Adrenal gland (tissue), 9 donors: ENCODE measurements at regions not wholly inside any gene's neighbourhood (a gene's known extent, or its start where the extent isn't known, plus 50 kb on each side); places are given as distances from the start of the nearest gene placed in this dataset.

Experiments
- DNase-seq, 7 donors: peaks; one replicate each; pipeline ENCODE4 v3.0.0-alpha.2; 2019 to 2020
- H3K27ac ChIP-seq, 5 donors: fragments of 200-600 bp; sonication (generic) in 4 of 5; 1 replicate in 3 of 5; 2 replicates in 2 of 5; pipeline versions ENCODE4 v1.5.1 to v1.8.0; 2016 to 2020; ENCODE audit warnings: mild to moderate bottlenecking in 1 of 5
- H3K27me3 ChIP-seq: fragments of 200-600 bp; 2 replicates; pipeline ENCODE4 v1.8.0; 2021
- H3K36me3 ChIP-seq, 2 donors: fragments of 200-600 bp; replicated peaks in 1 of 2; 1 replicate in 1 of 2; 2 replicates in 1 of 2; pipeline versions ENCODE4 v1.5.1 to v1.8.0; 2018 to 2022
- H3K4me1 ChIP-seq, 2 donors: fragments of 200-600 bp; replicated peaks in 1 of 2; 1 replicate in 1 of 2; 2 replicates in 1 of 2; pipeline versions ENCODE4 v1.5.1 to v1.8.0; 2018 to 2021
- H3K4me3 ChIP-seq, 4 donors: fragments of 200-600 bp; sonication (generic) in 3 of 4; one replicate each; pipeline ENCODE4 v1.5.1; 2016 to 2018
- H3K9me3 ChIP-seq, 3 donors: fragments of 200-600 bp; sonication (generic) in 1 of 3; replicated peaks in 1 of 3; 1 replicate in 2 of 3; 2 replicates in 1 of 3; pipeline versions ENCODE4 v1.5.1 to v1.8.0; 2016 to 2021
- POLR2A ChIP-seq, 2 donors: fragments of 450-650 bp; IDR thresholded peaks; one replicate each; pipeline ENCODE4 v1.6.1; 2017; ENCODE audit warnings: antibody characterized with exemption in 2 of 2, mild to moderate bottlenecking in 2 of 2, moderate library complexity in 1 of 2
- WGBS, 4 donors: extraction: QIAGEN DNeasy Blood & Tissue Kit in 2 of 4; methylation state at CpG; one replicate each; pipeline versions ENCODE4 v1.1.5 to v1.1.7; 2013 to 2017; 5-methylcytosine and 5-hydroxymethylcytosine counted together
- intact Hi-C, 2 donors: fragments of 100-400 bp; cut with DNase I; formaldehyde crosslinking; loops; one replicate each; pipeline versions ENCODE4 v1.14.1 to v1.15.0; 2022 to 2023
- TF ChIP-seq, protein P1 (sequence below), 6 experiments: fragments of 450-650 bp in 4 of 6; fragments of 200-600 bp in 2 of 6; sonication (generic) in 1 of 6; IDR thresholded peaks; 1 replicate in 5 of 6; 2 replicates in 1 of 6; pipeline versions ENCODE4 v1.5.1 to v1.8.0; 2016 to 2021; ENCODE audit warnings: antibody characterized with exemption in 6 of 6, mild to moderate bottlenecking in 2 of 6, moderate library complexity in 1 of 6
- donor health status: healthy with polysubstance abuse.
- donor health status: Bipolar disorder and iron deficiency.
- donor health status: DM: yes; HTN: yes; CAD: no.
- donor health status: DM: no; HTN: no; CAD: no.
- donor health status: DM: no; HTN: no; CAD: no.

DNA sequence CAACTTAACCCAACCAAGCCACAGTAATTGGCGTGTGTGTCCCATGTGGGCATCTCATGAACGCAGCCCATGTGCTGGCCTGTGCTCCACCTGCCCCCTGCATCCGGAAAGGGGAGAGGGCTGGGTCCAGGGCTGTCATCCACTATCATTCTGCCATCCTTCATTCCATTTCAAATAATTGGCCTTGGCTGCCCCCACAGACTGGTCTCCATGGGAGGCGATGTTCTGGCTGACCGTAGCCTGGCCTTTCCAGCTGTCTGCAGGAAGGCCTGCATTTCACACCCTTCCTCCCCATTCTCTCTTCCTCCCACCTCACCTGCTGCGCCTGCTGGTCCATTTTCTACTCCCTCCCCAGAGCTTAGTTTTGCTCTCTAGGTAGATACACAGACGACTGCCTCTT, 442.8 kb downstream of the COG6 start:
- intact Hi-C loops = no loop called here
- no peaks in the 10 kb centered on the region for H3K36me3 ChIP-seq
- H3K4me1 ChIP-seq = peaks cover 0 to 3% of the 10 kb centered on the region in 2 donors
- H3K27me3 ChIP-seq = no peaks in the 10 kb centered on the region
- DNase-seq = no peak
- WGBS, 4 donors = 94 to 95% (median 95%) methylated on average over 5 to 7 of the region's 7 CpGs
- H3K4me3 ChIP-seq = no peak overlapping the region
- H3K9me3 ChIP-seq = no peaks in the 10 kb centered on the region
- TF ChIP-seq, protein P1, sequence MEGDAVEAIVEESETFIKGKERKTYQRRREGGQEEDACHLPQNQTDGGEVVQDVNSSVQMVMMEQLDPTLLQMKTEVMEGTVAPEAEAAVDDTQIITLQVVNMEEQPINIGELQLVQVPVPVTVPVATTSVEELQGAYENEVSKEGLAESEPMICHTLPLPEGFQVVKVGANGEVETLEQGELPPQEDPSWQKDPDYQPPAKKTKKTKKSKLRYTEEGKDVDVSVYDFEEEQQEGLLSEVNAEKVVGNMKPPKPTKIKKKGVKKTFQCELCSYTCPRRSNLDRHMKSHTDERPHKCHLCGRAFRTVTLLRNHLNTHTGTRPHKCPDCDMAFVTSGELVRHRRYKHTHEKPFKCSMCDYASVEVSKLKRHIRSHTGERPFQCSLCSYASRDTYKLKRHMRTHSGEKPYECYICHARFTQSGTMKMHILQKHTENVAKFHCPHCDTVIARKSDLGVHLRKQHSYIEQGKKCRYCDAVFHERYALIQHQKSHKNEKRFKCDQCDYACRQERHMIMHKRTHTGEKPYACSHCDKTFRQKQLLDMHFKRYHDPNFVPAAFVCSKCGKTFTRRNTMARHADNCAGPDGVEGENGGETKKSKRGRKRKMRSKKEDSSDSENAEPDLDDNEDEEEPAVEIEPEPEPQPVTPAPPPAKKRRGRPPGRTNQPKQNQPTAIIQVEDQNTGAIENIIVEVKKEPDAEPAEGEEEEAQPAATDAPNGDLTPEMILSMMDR (IDR thresholded peaks at IDR 0.05) = no peak
- no peak for TF ChIP-seq POLR2A (IDR thresholded peaks at IDR 0.05)
- H3K27ac ChIP-seq = no peak overlapping the region

DNA sequence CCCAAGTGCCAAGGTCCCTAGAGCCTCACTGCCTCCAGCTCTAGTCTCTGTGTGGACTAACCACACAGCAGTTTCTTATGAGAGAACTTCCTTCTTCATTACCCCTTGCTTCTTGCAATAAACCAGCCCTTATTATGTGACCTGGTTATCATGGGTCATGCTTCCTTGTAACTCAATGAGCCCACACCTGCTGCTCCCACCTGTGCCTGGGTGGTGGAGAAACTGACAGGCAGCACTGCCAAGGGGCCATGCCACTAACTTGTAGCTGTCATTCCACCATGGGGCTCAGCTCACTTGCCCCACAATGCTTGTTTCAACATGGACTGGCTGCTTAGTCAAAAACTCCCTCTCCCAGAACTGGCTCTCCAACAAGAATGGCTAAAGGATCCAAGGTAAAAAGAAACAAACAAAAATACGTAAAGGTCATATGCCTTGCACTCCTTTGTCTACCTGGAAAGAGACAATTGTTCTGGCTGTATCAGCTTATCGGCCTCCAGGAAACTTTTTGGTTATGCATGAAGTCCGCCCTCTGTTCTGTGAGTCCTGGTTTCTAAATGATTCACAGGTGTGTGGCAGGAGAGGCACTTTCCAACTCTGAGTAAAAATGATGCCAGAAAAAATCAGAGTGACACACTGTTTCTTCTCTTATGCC, 446.4 kb downstream of the COG6 start:
- no peaks in the 10 kb centered on the region for H3K27me3 ChIP-seq
- WGBS, 4 donors = 84 to 100% (median 92%) methylated on average over 3 of the region's 3 CpGs
- no peaks in the 10 kb centered on the region for H3K9me3 ChIP-seq
- intact Hi-C loops = no loop called here
- TF ChIP-seq POLR2A (IDR thresholded peaks at IDR 0.05) = no peak
- TF ChIP-seq, protein P1 (IDR thresholded peaks at IDR 0.05) = no peak
- H3K27ac ChIP-seq = no peak overlapping the region
- H3K4me3 ChIP-seq = no peak overlapping the region
- DNase-seq = no peak
- H3K36me3 ChIP-seq = no peaks in the 10 kb centered on the region
- H3K4me1 ChIP-seq = peaks cover 0 to 3% of the 10 kb centered on the region in 2 donors

DNA sequence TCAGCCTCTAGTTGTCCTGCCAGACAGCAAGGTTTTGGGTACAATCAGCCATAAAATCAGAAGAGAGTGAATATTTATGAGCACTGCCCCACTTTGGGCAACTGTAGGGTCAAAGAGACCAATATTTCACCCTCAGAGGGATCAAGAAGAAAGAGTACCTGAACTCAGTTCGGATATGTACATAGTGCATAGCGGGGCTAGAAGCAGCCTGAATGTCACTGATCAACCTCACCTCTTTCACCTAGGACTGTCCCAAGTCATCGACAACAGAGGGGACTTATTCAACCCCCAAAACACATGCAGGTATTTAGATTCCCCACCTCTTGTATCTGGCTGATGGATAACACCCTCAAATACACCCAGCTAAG, 446.9 kb downstream of the COG6 start:
- H3K27me3 ChIP-seq = no peaks in the 10 kb centered on the region
- intact Hi-C loops = no loop called here
- no peak for TF ChIP-seq POLR2A (IDR thresholded peaks at IDR 0.05)
- TF ChIP-seq, protein P1 (IDR thresholded peaks at IDR 0.05) = no peak
- H3K36me3 ChIP-seq = no peaks in the 10 kb centered on the region
- DNase-seq = no peak
- peak overlapping the region in 1 of 5 donors; percentile 64 for H3K27ac ChIP-seq
- 87 to 100% (median 94%) methylated on average over 3 of the region's 3 CpGs for WGBS, 4 donors
- H3K4me3 ChIP-seq = no peak overlapping the region
- no peaks in the 10 kb centered on the region for H3K9me3 ChIP-seq
- peaks cover 0 to 3% of the 10 kb centered on the region in 2 donors for H3K4me1 ChIP-seq

DNA sequence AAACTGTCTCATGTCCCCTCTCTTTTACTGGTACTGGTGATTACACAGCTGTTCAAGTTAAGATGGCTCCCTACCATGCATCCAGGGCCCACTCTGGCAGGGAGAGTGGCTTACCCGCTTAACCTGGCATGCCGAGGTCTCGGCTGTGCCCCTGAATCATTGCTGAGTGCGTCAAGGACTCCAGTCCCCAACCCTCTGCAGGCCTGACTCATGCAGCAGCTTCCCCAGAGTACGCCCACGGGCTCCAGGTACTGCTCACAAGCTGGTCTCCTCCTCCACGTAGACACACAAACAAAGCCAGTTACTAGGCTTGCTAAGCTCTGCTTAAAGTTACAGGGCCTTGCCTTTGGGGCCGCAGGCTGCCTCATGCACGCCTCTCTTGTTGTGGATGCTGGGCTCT, 447.4 kb downstream of the COG6 start:
- peak; percentile 47 to 88 (median 76) for DNase-seq
- TF ChIP-seq POLR2A (IDR thresholded peaks at IDR 0.05) = no peak
- TF ChIP-seq, protein P1 (IDR thresholded peaks at IDR 0.05) = no peak

More for the DNA sequence above, 447.4 kb downstream of the COG6 start:
- intact Hi-C loops = no loop called here
- Histone ChIP-seq H3K4me3 (no peak overlapping the region), H3K4me1 (peaks cover 0 to 3% of the 10 kb centered on the region in 2 donors), H3K9me3 (no peaks in the 10 kb centered on the region), H3K27ac (peak overlapping the region in 2 of 5 donors; percentile 57 to 64), H3K36me3 (no peaks in the 10 kb centered on the region), H3K27me3 (no peaks in the 10 kb centered on the region)
- 53 to 100% (median 55%) methylated on average over 2 to 9 of the region's 9 CpGs for WGBS, 4 donors
